Nucleus accumbens (tissue), 56 donors: ENCODE measurements at regions not wholly inside any gene's neighbourhood (a gene's known extent, or its start where the extent isn't known, plus 50 kb on each side); places are given as distances from the start of the nearest gene placed in this dataset.
"Not testable (repeated sequence)": the region's sequence is repeated elsewhere in the genome, so short reads cannot be mapped to it uniquely, and the experiment has no call there.

ENCODE experiments used
- DNase-seq, 56 donors: peaks; one replicate each; lab custom pipeline; 2025; lab: John Stamatoyannopoulos, UW

- no peak for DNase-seq
Measured at GRCh38 chr16:27638833-27639560, 89.1 kb downstream of the KATNIP start.

GRCh38 chr16:27639561-27640276 is 89.8 kb downstream of the KATNIP start:
- peak in 37 of 56 donors; percentile 5 to 80 (median 49) for DNase-seq

- peak in 38 of 56 donors; percentile 7 to 89 (median 61) for DNase-seq
Measured at GRCh38 chr16:27640277-27640600, 90.3 kb downstream of the KATNIP start.

GRCh38 chr16:27641260-27641659 is 91.3 kb downstream of the KATNIP start:
- no peak for DNase-seq

GRCh38 chr16:27641734-27642415 is 91.9 kb downstream of the KATNIP start:
- DNase-seq: not testable (repeated sequence)

GRCh38 chr16:27642756-27643155 is 92.8 kb downstream of the KATNIP start:
- peak in 3 of 56 donors; percentile 4 to 9 (median 8) for DNase-seq

GRCh38 chr16:27644165-27644564 is 94.2 kb downstream of the KATNIP start:
- DNase-seq: no peak

- DNase-seq: no peak
Measured at GRCh38 chr16:27645396-27645795, 95.5 kb downstream of the KATNIP start.

- peak in 11 of 56 donors; percentile 7 to 26 (median 17) for DNase-seq
Measured at GRCh38 chr16:27646806-27647205, 96.9 kb downstream of the KATNIP start.

GRCh38 chr16:27649021-27649420 is 99.1 kb downstream of the KATNIP start:
- DNase-seq: no peak

GRCh38 chr16:27650073-27650701 is 100.2 kb downstream of the KATNIP start:
- DNase-seq: no peak

GRCh38 chr16:27651301-27651700 is 101.4 kb downstream of the KATNIP start:
- DNase-seq: no peak

- no peak for DNase-seq
Measured at GRCh38 chr16:27657811-27658210, 107.9 kb downstream of the KATNIP start.

- DNase-seq: no peak
Measured at GRCh38 chr16:27660507-27660906, 110.6 kb downstream of the KATNIP start.

GRCh38 chr16:27663235-27663634 is 113.3 kb downstream of the KATNIP start:
- not testable (repeated sequence) for DNase-seq

GRCh38 chr16:27665881-27666280 is 115.9 kb downstream of the KATNIP start:
- DNase-seq: no peak

- no peak for DNase-seq
Measured at GRCh38 chr16:27670071-27670810, 120.3 kb downstream of the KATNIP start.

GRCh38 chr16:27671410-27671809 is 121.5 kb downstream of the KATNIP start:
- DNase-seq: no peak

GRCh38 chr16:27676839-27677238 is 126.9 kb downstream of the KATNIP start:
- no peak for DNase-seq

GRCh38 chr16:27677263-27677662 is 127.3 kb downstream of the KATNIP start:
- DNase-seq: no peak
